Stimulated activated naive CD4-positive, alpha-beta T cell treated with Interleukin-2 at 50 U/mL for 16 hours (primary cell): ENCODE measurements at regions not wholly inside any gene's neighbourhood (a gene's known extent, or its start where the extent isn't known, plus 50 kb on each side); places are given as distances from the start of the nearest gene placed in this dataset.

Experiments
- DNase-seq: peaks from one replicate; lab custom pipeline; 2025; lab: John Stamatoyannopoulos, UW

DNA sequence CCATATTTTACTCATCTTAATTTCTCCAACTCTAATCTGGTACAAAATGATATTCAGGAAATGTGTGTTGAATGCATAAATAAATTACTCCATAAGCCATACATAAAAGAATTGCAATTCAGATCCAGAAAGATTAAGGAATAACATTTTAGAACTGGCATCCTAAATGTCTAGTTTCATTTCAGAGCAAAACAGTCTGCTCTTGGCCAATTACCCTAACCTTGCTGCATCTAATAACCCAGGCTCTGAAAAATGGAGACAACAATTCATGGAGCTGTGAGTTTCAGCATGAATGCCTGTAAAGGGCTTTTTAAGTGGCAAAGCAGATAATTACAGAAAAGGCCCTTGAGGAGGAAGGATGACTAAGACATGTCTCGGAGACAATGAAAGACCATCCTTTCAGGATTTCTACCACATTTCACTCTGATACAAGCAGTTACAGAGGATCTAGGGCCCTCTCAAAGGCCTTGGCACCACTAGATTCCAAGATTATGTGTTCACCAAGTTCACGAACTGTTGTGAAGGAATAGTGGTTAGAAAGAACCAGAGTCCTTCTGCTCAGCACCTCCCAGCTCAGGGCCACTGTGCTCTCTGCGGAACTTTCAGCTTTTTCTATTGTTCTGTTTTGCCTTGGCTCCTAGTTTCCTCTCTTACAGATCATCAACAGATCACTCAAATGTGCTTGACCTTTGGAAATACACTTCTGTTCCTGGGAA lies 157.6 kb upstream of the BLID start:
- no peak for DNase-seq

- DNase-seq: no peak
Measured at GRCh38 chr11:122271745-122272144, 155.7 kb upstream of the BLID start.

GRCh38 chr11:122271137-122271536 lies 155.1 kb upstream of the BLID start:
- DNase-seq: no peak

GRCh38 chr11:122270535-122270934 lies 154.5 kb upstream of the BLID start:
- no peak for DNase-seq

DNA sequence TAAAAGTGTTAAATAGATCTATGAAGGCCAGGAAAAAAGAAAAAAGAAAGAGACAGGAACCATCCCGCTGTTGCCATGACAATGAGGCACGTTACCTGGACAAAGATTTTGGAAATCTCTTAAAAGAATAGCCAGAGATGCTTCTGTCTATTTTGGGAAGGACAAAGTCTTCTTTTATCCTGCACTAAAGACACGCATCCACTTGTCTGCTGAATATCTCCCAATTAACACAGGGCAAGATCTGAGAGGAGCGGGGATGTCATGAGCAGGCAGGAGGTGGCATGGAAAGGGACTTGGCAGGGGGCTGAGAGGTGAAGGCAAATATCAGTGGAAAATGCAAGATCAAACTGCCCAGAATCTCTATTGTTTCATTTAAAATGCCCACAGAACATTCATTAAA lies 153.8 kb upstream of the BLID start:
- DNase-seq: no peak

GRCh38 chr11:122268601-122269130 lies 152.7 kb upstream of the BLID start:
- no peak for DNase-seq

GRCh38 chr11:122267602-122268001 lies 151.6 kb upstream of the BLID start:
- no peak for DNase-seq

DNA sequence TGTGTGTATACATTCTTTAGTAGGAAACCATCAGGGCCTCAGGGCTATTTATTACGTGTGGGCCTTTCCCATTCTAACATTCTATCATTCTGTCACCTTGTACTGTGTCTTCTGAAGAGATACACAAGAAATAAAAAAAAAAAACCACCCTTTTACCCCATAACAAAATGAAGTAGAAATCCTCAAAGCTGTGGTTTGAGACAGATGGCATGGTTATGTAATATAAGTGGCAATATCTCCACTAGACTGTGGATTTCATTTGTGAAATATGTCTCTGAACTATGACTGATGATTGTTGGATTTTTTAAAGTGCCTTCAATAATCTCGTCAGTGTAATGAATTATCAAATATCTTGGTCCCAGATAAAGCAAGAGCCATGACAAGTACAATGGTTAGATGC lies 150.0 kb upstream of the BLID start:
- DNase-seq: no peak

DNA sequence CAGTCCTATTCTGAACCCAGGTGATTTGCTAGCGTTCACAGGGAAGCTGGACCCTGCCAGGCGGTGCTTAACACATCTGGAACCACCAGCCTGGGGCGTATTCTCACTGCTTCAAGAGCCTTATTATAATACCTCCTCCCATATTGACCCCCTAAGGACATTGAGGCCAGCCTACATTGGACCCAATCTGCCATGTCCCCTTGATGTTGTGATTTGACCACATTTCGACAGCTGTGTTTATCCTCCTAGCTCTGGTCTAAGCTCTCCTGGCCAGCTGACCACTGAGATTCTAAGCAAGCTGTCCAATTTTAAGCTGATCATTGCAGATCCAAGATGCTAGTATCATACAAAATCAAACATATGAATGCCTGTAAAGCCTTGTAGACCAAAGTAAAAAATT lies 148.1 kb upstream of the BLID start:
- DNase-seq: no peak

DNA sequence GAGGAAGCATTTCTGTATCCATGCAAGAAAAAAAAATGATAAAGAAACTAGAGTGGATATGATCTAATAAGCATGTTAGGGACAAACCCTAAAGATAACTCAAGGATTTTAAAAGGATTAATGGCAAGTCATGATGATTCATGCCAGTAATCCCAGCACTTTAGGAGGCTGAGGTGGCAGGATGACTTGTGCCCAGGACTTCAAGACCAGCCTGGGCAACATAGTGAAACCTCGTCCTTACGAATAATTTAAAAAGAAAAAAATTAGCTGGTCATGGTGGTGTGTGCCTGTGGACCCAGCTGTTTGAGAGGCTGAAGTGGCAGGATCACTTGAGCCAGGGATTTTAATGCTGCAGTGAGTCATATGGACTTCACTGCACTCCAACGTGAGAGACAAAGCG lies 145.5 kb upstream of the BLID start:
- DNase-seq: no peak

DNA sequence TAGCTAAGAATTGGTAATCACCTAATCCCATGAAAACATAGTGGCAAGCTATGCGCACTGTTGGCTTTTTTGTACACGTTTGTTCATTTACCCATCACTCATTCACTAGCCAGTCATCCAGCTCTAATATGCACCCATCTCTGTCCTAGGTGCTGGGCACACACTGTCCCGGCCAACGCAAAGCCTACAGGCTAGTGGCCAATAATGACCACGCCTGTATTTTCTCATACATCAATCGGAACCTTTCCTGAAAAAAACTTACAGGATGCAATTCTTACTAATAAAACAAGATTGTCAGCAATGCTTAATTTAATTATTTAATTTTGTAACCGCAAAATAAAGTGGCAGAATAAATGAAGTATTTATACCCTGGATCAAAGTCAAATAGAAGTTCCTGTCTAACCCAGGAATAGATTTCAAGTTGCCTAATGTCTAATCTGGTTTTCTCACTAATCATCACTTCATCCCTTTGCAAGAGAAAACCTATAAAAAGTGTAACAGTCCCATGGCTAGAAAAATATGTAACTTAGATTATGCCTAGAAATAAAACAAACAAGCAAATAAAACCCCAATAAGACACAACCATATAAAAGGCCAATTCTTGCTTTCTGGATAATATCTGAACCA lies 143.3 kb upstream of the BLID start:
- no peak for DNase-seq

- DNase-seq: no peak
Measured at GRCh38 chr11:122258446-122259194, 142.6 kb upstream of the BLID start.

GRCh38 chr11:122253589-122254231 lies 137.7 kb upstream of the BLID start:
- DNase-seq: no peak

- no peak for DNase-seq
Measured at GRCh38 chr11:122248939-122249338, 132.9 kb upstream of the BLID start.

DNA sequence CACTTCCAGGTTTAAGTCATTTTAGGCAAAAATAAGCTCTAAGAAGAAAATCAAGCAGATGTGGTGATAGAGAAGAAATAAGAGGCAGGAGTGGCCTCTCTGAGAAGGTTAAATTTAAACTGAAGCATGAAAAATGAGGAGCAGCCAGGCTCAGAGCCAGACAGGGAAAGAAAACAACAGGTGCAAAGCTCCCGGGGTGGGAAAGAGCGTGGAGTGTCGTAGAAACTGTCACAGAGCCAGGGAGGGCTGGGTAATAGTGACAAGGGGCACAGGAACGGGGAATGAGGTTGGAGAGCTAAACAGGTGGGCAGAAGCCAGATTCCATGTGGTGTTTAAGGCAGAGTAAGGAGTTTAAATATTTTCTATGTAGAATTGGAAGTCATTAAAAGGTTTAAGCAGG lies 132.1 kb upstream of the BLID start:
- no peak for DNase-seq

DNA sequence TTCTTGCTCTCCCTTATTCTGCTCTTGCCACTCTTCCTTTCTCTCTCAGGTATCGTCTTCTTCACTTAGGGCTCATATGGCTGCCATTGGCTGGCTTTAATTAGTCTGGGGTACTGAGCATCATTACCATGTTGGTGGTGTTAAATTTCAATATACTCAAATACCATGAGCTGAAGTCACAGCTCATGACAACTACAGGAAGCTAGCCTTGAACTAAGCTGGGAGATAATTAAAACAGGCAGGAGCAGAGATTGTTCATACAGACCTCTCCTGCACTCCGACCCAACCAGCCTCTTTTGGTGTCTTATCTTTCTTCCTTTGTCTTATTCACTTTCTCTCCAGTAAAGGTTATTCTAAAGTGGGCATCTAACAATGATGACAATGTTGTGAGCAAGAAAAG lies 130.9 kb upstream of the BLID start:
- DNase-seq: no peak

GRCh38 chr11:122242731-122243130 lies 126.7 kb upstream of the BLID start:
- no peak for DNase-seq

GRCh38 chr11:122241566-122241965 lies 125.6 kb upstream of the BLID start:
- no peak for DNase-seq

GRCh38 chr11:122240638-122241037 lies 124.6 kb upstream of the BLID start:
- no peak for DNase-seq

DNA sequence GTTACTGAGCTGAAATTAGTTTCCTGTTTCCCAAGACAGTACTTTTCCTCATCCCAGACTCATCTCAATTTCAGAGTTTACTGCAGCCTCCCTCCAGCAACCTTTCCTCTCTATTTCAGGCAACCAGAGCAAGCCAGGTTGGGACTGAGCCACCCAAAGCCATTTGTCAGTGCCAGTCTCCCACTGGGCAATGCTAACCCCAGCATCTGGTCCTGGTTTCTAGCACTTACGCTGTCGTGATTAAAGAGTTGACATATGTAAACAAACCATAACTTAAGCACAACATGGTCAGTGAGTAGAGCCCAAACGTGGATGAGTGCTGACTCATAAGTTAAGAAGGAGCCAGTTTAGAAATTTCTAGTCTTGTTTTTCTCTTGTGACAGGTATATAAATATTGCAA lies 119.6 kb upstream of the BLID start:
- DNase-seq: no peak

- no peak for DNase-seq
Measured at GRCh38 chr11:122234780-122235179, 118.8 kb upstream of the BLID start.

DNA sequence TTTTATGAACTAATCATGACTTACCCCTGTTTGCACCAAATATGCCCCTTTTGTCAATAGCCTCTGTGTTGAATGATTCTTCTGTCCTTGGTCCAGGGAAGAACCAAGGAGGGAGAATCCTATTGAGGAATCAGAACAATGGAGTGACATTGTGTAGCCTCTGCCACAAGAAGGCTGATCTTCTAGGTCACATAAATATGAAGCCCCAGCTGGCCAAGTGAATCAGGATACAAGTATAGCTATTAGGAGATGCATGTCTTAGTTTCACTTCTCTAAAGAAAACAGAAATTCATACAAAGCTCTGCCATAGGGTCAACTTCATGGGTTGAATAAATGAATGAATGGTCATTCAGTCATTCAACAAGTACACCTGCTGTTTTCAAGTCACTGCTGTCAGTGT lies 118.2 kb upstream of the BLID start:
- DNase-seq: no peak

DNA sequence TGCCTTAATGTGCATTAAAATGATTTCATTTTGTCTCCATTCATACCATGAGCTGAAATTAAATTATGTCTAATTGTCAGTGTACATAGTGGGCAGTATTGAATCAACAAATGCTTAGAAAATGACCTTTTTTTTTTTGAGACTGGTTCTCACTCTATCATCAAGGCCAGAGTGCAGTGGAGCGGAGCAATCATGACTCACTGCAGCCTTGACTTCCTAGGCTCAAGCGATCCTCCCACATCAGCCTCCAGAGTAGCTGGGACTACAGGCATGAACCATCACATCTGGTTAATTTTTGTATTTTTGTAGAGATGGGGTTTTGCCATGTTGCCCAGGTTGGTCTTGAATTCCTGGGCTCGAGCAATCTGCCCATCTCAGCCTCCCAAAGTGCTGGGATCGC lies 117.0 kb upstream of the BLID start:
- no peak for DNase-seq
